WTC11 (cell line): ENCODE measurements at regions not wholly inside any gene's neighbourhood (a gene's known extent, or its start where the extent isn't known, plus 50 kb on each side); places are given as distances from the start of the nearest gene placed in this dataset.

ENCODE experiments used
- CREM ChIP-seq: sonication (generic); formaldehyde crosslinking; IDR thresholded peaks from 2 replicates; pipeline ENCODE4 v1.8.1; 2022; ENCODE audit warnings: mild to moderate bottlenecking, missing genetic modification reagents, moderate library complexity
- NR3C1 ChIP-seq: sonication (generic); formaldehyde crosslinking; conservative IDR thresholded peaks from 2 replicates; pipeline ENCODE4 v1.8.1; 2023; ENCODE audit warnings: low read depth, mild to moderate bottlenecking, missing genetic modification reagents
- PRRX2 ChIP-seq: fragments of 250-450 bp; sonication (Bioruptor Pico); IDR thresholded peaks from 2 replicates; pipeline ENCODE4 v1.8.0; 2021; ENCODE audit warnings: mild to moderate bottlenecking
- ZNF121 ChIP-seq: sonication (generic); formaldehyde crosslinking; IDR thresholded peaks from 2 replicates; pipeline ENCODE4 v1.8.0; 2023; ENCODE audit warnings: missing genetic modification reagents
- ZNF232 ChIP-seq: sonication (generic); formaldehyde crosslinking; IDR thresholded peaks from 2 replicates; pipeline ENCODE4 v1.8.0; 2022; ENCODE audit warnings: mild to moderate bottlenecking, missing genetic modification reagents
- TF ChIP-seq, protein P1 (sequence below): fragments of 200-600 bp; IDR thresholded peaks from 2 replicates; pipeline ENCODE4 v1.8.0; 2022; ENCODE audit warnings: antibody characterized with exemption
- TF ChIP-seq, protein P2 (sequence below): sonication (generic); formaldehyde crosslinking; IDR thresholded peaks from 2 replicates; pipeline ENCODE4 v1.8.1; 2022; ENCODE audit warnings: low read depth, missing genetic modification reagents, borderline replicate concordance

GRCh38 chr4:152101556-152102435 lies 341.0 kb upstream of the GATB start:
- TF ChIP-seq, protein P1, sequence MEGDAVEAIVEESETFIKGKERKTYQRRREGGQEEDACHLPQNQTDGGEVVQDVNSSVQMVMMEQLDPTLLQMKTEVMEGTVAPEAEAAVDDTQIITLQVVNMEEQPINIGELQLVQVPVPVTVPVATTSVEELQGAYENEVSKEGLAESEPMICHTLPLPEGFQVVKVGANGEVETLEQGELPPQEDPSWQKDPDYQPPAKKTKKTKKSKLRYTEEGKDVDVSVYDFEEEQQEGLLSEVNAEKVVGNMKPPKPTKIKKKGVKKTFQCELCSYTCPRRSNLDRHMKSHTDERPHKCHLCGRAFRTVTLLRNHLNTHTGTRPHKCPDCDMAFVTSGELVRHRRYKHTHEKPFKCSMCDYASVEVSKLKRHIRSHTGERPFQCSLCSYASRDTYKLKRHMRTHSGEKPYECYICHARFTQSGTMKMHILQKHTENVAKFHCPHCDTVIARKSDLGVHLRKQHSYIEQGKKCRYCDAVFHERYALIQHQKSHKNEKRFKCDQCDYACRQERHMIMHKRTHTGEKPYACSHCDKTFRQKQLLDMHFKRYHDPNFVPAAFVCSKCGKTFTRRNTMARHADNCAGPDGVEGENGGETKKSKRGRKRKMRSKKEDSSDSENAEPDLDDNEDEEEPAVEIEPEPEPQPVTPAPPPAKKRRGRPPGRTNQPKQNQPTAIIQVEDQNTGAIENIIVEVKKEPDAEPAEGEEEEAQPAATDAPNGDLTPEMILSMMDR = no peak
- TF ChIP-seq, protein P2, sequence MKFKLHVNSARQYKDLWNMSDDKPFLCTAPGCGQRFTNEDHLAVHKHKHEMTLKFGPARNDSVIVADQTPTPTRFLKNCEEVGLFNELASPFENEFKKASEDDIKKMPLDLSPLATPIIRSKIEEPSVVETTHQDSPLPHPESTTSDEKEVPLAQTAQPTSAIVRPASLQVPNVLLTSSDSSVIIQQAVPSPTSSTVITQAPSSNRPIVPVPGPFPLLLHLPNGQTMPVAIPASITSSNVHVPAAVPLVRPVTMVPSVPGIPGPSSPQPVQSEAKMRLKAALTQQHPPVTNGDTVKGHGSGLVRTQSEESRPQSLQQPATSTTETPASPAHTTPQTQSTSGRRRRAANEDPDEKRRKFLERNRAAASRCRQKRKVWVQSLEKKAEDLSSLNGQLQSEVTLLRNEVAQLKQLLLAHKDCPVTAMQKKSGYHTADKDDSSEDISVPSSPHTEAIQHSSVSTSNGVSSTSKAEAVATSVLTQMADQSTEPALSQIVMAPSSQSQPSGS (CRISPR knock-in tag) = no peak
- TF ChIP-seq NR3C1 (CRISPR knock-in tag) (no peak), CREM (CRISPR knock-in tag) (no peak), ZNF232 (CRISPR knock-in tag) (no peak), ZNF121 (no peak), PRRX2 (CRISPR knock-in tag) (no peak)
